ENCODE measurements at regions not wholly inside any gene's neighbourhood (a gene's known extent, or its start where the extent isn't known, plus 50 kb on each side); places are given as distances from the start of the nearest gene placed in this dataset.
"Not testable (repeated sequence)": the region's sequence is repeated elsewhere in the genome, so short reads cannot be mapped to it uniquely, and the experiment has no call there.

GRCh38 chr18:34953212-34953611, 88.0 kb upstream of the MAPRE2 start:
- Mint-ChIP-seq H3K4me1 (ENCODE audit: low read depth, unreplicated experiment) (no peaks in the 10 kb centered on the region), H3K27me3 (ENCODE audit: unreplicated experiment) (no peaks in the 10 kb centered on the region), H3K36me3 (ENCODE audit: unreplicated experiment) (no peaks in the 10 kb centered on the region), H3K4me3 (ENCODE audit: unreplicated experiment) (no peak overlapping the region), H3K27ac (ENCODE audit: unreplicated experiment) (no peak overlapping the region), H3K9me3 (ENCODE audit: unreplicated experiment) (peaks cover 1% of the 10 kb centered on the region)
- TF ChIP-seq, protein P1, sequence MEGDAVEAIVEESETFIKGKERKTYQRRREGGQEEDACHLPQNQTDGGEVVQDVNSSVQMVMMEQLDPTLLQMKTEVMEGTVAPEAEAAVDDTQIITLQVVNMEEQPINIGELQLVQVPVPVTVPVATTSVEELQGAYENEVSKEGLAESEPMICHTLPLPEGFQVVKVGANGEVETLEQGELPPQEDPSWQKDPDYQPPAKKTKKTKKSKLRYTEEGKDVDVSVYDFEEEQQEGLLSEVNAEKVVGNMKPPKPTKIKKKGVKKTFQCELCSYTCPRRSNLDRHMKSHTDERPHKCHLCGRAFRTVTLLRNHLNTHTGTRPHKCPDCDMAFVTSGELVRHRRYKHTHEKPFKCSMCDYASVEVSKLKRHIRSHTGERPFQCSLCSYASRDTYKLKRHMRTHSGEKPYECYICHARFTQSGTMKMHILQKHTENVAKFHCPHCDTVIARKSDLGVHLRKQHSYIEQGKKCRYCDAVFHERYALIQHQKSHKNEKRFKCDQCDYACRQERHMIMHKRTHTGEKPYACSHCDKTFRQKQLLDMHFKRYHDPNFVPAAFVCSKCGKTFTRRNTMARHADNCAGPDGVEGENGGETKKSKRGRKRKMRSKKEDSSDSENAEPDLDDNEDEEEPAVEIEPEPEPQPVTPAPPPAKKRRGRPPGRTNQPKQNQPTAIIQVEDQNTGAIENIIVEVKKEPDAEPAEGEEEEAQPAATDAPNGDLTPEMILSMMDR (IDR thresholded peaks at IDR 0.05; ENCODE audit: partially characterized antibody, unreplicated experiment): no peak
- DNase-seq: no peak

GRCh38 chr18:34955494-34955893, 85.7 kb upstream of the MAPRE2 start:
- not testable (repeated sequence) for H3K4me1 Mint-ChIP-seq (ENCODE audit: low read depth, unreplicated experiment); H3K27me3 Mint-ChIP-seq (ENCODE audit: unreplicated experiment); H3K4me3 Mint-ChIP-seq (ENCODE audit: unreplicated experiment); DNase-seq; H3K27ac Mint-ChIP-seq (ENCODE audit: unreplicated experiment); H3K36me3 Mint-ChIP-seq (ENCODE audit: unreplicated experiment); H3K9me3 Mint-ChIP-seq (ENCODE audit: unreplicated experiment)

GRCh38 chr18:34956663-34957062, 84.5 kb upstream of the MAPRE2 start:
- H3K27ac Mint-ChIP-seq (ENCODE audit: unreplicated experiment): no peak overlapping the region
- no peak overlapping the region for H3K4me3 Mint-ChIP-seq (ENCODE audit: unreplicated experiment)
- TF ChIP-seq, protein P1 (IDR thresholded peaks at IDR 0.05; ENCODE audit: partially characterized antibody, unreplicated experiment): no peak

DNA sequence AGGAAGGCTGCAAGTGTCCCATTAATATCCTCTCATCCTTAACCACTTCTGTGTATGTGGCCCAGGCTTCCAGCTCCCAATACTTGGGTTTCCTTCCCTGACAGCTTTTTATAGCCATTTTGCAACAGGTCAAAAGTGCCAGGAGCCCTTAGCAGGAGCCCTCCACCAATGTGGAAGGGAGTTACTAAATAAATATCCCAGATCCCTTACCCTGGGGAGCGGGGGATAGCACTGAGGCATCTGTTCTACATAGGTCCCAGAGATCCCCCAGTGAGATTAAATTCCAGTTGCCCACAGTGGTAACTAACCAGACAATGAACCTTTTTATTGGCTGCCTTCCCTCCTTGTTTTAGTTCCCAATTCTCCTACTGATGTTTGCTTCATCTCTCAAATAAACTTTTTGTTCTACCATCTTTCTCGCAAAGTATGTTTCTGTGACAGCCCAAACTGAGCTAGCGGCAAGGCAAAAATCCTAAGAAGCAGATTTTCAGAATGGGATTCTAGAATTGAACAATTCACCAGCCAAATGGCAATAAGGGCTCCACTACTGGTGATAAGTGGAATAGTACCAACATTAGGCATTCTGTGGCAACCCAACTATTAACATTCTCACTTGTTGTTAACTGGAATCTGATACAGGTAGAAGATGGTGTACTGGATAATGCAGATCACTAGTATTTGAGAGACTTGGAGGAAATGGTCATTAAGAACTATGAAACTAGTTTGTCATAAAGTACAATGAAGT, 83.9 kb upstream of the MAPRE2 start:
- H3K4me1 Mint-ChIP-seq (ENCODE audit: low read depth, unreplicated experiment): no peaks in the 10 kb centered on the region
- TF ChIP-seq, protein P1 (IDR thresholded peaks at IDR 0.05; ENCODE audit: partially characterized antibody, unreplicated experiment): no peak
- H3K4me3 Mint-ChIP-seq (ENCODE audit: unreplicated experiment): no peak overlapping the region
- no peaks in the 10 kb centered on the region for H3K36me3 Mint-ChIP-seq (ENCODE audit: unreplicated experiment)
- H3K27me3 Mint-ChIP-seq (ENCODE audit: unreplicated experiment): no peaks in the 10 kb centered on the region
- no peak for DNase-seq
- H3K9me3 Mint-ChIP-seq (ENCODE audit: unreplicated experiment): peaks cover 1% of the 10 kb centered on the region
- no peak overlapping the region for H3K27ac Mint-ChIP-seq (ENCODE audit: unreplicated experiment)

More at GRCh38 chr18:34956663-34957062, 84.5 kb upstream of the MAPRE2 start:
- Mint-ChIP-seq H3K36me3 (ENCODE audit: unreplicated experiment) (no peaks in the 10 kb centered on the region), H3K27me3 (ENCODE audit: unreplicated experiment) (no peaks in the 10 kb centered on the region), H3K4me1 (ENCODE audit: low read depth, unreplicated experiment) (no peaks in the 10 kb centered on the region), H3K9me3 (ENCODE audit: unreplicated experiment) (peaks cover 1% of the 10 kb centered on the region)
- DNase-seq: no peak

DNA sequence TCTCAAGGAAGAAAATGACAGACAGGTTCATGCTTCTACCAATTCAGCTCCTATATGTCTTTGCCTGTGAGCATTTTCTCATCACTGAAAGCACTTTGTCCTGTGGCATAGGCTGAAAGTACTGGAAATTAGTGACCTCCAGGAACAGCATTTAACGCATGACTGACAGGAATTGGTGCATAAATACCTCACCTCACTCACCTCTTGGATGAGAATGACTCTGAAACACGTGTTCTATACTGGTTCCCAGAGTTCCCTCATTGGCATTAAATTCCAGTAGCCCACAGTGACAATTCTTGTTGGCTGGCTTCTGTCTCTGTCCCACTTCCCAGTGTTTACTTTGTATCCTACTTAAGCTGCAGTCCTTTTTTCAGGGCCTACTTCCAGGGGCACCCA, 83.4 kb upstream of the MAPRE2 start:
- H3K27me3 Mint-ChIP-seq (ENCODE audit: unreplicated experiment): no peaks in the 10 kb centered on the region
- DNase-seq: no peak
- H3K36me3 Mint-ChIP-seq (ENCODE audit: unreplicated experiment): no peaks in the 10 kb centered on the region
- H3K4me1 Mint-ChIP-seq (ENCODE audit: low read depth, unreplicated experiment): no peaks in the 10 kb centered on the region
- TF ChIP-seq, protein P1 (IDR thresholded peaks at IDR 0.05; ENCODE audit: partially characterized antibody, unreplicated experiment): no peak
- H3K4me3 Mint-ChIP-seq (ENCODE audit: unreplicated experiment): no peak overlapping the region
- peaks cover 1% of the 10 kb centered on the region for H3K9me3 Mint-ChIP-seq (ENCODE audit: unreplicated experiment)
- no peak overlapping the region for H3K27ac Mint-ChIP-seq (ENCODE audit: unreplicated experiment)

Measured in glutamatergic neuron (in vitro differentiated cells).